Glutamatergic neuron (in vitro differentiated cells): ENCODE measurements at regions not wholly inside any gene's neighbourhood (a gene's known extent, or its start where the extent isn't known, plus 50 kb on each side); places are given as distances from the start of the nearest gene placed in this dataset.

Source experiments
- DNase-seq: peaks from one replicate; pipeline ENCODE4 v3.0.0; 2022
- H3K27ac Mint-ChIP-seq: one replicate; pipeline ENCODE4 v1.8.0; 2020; ENCODE audit warnings: mild to moderate bottlenecking, mixed read lengths, inconsistent platforms; ENCODE audit not compliant: unreplicated experiment
- H3K27me3 Mint-ChIP-seq: one replicate; pipeline ENCODE4 v1.8.0; 2020; ENCODE audit warnings: mild to moderate bottlenecking, moderate library complexity, mixed read lengths, inconsistent platforms; ENCODE audit not compliant: unreplicated experiment
- H3K36me3 Mint-ChIP-seq: one replicate; pipeline ENCODE4 v1.8.0; 2020; ENCODE audit warnings: mild to moderate bottlenecking, mixed read lengths, inconsistent platforms; ENCODE audit not compliant: unreplicated experiment
- H3K4me1 Mint-ChIP-seq: one replicate; pipeline ENCODE4 v1.8.0; 2020; ENCODE audit warnings: mild to moderate bottlenecking, low read depth, mixed read lengths, inconsistent platforms; ENCODE audit not compliant: unreplicated experiment
- H3K4me3 Mint-ChIP-seq: one replicate; pipeline ENCODE4 v1.8.0; 2020; ENCODE audit warnings: mild to moderate bottlenecking, mixed read lengths, inconsistent platforms; ENCODE audit not compliant: unreplicated experiment
- H3K9me3 Mint-ChIP-seq: one replicate; pipeline ENCODE4 v1.8.0; 2020; ENCODE audit warnings: mild to moderate bottlenecking, moderate library complexity, mixed read lengths, inconsistent platforms; ENCODE audit not compliant: unreplicated experiment
- TF ChIP-seq, protein P1 (sequence below): fragments of 200-600 bp; sonication (generic); IDR thresholded peaks from one replicate; pipeline ENCODE4 v1.5.0; 2021; ENCODE audit not compliant: partially characterized antibody, unreplicated experiment

DNA sequence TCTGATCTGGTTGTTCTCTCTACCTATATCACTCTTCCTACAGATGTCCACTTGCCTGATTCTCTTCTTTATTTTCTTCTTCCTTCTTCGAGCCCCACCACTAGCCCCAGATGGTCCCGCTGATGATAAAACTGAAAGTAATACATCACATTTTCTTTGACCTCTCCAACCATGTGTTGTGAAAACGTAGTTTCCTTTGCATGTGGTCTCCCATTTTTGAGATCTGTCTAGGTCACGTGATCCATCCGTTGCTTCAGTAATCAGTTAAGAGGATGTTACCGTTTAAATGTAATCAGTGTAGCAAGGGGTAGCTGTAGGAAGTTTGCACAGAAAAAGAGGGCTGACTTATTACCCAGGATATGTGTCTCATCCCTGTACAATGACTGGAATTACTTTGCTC lies 426.3 kb upstream of the TLE4 start:
- no peak for DNase-seq
- H3K9me3 Mint-ChIP-seq, result no peaks in the 10 kb centered on the region
- H3K27ac Mint-ChIP-seq, result no peak overlapping the region
- no peaks in the 10 kb centered on the region for H3K27me3 Mint-ChIP-seq
- TF ChIP-seq, protein P1, sequence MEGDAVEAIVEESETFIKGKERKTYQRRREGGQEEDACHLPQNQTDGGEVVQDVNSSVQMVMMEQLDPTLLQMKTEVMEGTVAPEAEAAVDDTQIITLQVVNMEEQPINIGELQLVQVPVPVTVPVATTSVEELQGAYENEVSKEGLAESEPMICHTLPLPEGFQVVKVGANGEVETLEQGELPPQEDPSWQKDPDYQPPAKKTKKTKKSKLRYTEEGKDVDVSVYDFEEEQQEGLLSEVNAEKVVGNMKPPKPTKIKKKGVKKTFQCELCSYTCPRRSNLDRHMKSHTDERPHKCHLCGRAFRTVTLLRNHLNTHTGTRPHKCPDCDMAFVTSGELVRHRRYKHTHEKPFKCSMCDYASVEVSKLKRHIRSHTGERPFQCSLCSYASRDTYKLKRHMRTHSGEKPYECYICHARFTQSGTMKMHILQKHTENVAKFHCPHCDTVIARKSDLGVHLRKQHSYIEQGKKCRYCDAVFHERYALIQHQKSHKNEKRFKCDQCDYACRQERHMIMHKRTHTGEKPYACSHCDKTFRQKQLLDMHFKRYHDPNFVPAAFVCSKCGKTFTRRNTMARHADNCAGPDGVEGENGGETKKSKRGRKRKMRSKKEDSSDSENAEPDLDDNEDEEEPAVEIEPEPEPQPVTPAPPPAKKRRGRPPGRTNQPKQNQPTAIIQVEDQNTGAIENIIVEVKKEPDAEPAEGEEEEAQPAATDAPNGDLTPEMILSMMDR, result no peak
- H3K36me3 Mint-ChIP-seq, result no peaks in the 10 kb centered on the region
- H3K4me3 Mint-ChIP-seq, result no peak overlapping the region
- H3K4me1 Mint-ChIP-seq, result no peaks in the 10 kb centered on the region

- Mint-ChIP-seq H3K4me1 (no peaks in the 10 kb centered on the region), H3K9me3 (no peaks in the 10 kb centered on the region), H3K27ac (no peak overlapping the region), H3K4me3 (no peak overlapping the region), H3K27me3 (no peaks in the 10 kb centered on the region), H3K36me3 (no peaks in the 10 kb centered on the region)
- TF ChIP-seq, protein P1, result no peak
- no peak for DNase-seq
Measured at GRCh38 chr9:79149585-79149984, 422.2 kb upstream of the TLE4 start.

DNA sequence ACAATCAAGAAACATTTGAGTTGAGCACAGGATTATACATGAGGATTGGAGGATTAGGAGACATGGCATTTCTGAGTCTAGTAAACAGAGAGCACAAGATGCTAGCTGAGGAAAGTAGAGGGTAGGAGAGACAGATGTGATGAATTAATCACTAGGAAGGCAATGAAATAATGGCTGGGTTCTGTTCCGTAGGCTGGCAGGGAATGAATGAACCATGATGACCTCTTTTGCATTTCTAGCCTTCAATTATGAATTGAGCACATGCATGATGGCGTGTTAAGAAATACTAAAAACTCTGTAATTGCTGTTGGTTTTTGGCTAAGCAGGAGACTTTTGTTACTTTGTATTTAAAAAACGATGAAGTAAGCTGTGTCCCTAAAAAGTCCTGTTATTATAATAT lies 420.0 kb upstream of the TLE4 start:
- no peak overlapping the region for H3K4me3 Mint-ChIP-seq
- no peaks in the 10 kb centered on the region for H3K27me3 Mint-ChIP-seq
- no peaks in the 10 kb centered on the region for H3K4me1 Mint-ChIP-seq
- TF ChIP-seq, protein P1, result no peak
- H3K36me3 Mint-ChIP-seq, result no peaks in the 10 kb centered on the region
- H3K27ac Mint-ChIP-seq, result no peak overlapping the region
- no peaks in the 10 kb centered on the region for H3K9me3 Mint-ChIP-seq
- no peak for DNase-seq

DNA sequence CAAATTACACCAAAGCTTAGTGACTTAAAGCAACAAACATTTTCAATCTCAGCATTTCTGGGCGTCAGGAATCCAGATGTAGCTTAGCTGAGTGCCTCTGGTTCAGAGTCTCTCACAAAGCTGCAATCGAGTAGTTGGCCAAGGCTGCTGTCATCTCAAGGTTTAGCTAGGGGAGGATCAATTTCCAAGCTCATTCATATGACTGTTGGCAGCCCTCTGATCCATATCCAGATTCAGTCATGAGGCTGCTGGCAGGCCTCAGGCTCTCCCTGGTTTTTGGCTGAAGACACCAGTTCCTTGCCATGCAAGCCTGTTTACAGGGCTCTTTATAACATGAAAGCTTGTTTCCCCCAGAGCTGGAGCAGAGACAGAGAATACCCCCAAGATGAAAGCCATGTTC lies 419.5 kb upstream of the TLE4 start:
- Mint-ChIP-seq H3K4me1 (no peaks in the 10 kb centered on the region), H3K9me3 (no peaks in the 10 kb centered on the region), H3K27me3 (no peaks in the 10 kb centered on the region), H3K36me3 (no peaks in the 10 kb centered on the region), H3K27ac (no peak overlapping the region), H3K4me3 (no peak overlapping the region)
- no peak for DNase-seq
- TF ChIP-seq, protein P1, result no peak

DNA sequence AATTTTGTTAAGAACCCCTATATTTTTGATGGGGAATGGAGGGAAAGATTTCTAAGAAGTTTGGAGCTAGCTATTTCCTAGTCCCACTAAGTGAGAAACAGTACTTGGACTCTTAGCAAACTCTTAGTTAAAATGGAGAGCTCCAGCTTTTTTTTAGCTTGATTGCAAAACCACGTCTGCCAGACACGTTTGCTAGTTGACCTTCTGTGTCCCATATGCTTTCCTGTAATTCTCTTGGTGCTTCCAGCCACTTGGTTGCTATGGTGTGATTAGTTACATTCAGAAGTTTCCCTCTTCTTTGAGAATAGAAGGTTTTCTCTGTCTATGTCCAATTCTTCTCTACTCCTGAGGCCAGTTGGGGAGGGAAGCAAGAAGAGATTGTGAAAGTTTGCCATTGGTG lies 417.0 kb upstream of the TLE4 start:
- Mint-ChIP-seq H3K4me3 (no peak overlapping the region), H3K27me3 (no peaks in the 10 kb centered on the region), H3K4me1 (no peaks in the 10 kb centered on the region), H3K9me3 (no peaks in the 10 kb centered on the region), H3K27ac (no peak overlapping the region), H3K36me3 (no peaks in the 10 kb centered on the region)
- TF ChIP-seq, protein P1, result no peak
- DNase-seq, result no peak
